C4-2B (cell line): ENCODE measurements at regions not wholly inside any gene's neighbourhood (a gene's known extent, or its start where the extent isn't known, plus 50 kb on each side); places are given as distances from the start of the nearest gene placed in this dataset.

Experiments
- H3K27ac ChIP-seq: fragments of 450-650 bp; 2 replicates; pipeline ENCODE4 v1.5.1; 2017
- CTCF ChIP-seq: fragments of 450-650 bp; conservative IDR thresholded peaks from 2 replicates; pipeline ENCODE4 v1.5.1; 2017; ENCODE audit warnings: mild to moderate bottlenecking
- ZFX ChIP-seq: fragments of 450-650 bp; IDR thresholded peaks from 2 replicates; pipeline ENCODE4 v1.6.1; 2017

DNA sequence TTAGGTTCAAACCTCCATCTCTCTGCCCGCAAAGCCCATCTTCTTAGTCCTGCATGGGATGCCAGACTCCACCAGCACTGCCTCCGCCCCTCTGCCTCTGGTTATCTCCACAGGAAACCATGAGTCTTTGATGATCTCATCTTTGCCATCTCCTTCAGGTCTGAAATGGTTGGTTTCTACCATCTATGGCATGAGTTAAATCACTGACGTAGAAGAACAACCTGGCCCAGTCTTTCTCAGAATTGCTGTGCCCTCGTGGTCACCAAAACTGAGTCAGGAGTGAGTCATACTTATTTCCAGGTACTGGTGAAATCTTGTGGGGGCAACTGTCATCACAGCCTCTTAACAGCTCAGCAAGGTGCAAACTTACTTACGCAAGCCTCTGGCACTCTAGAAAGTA is 468.7 kb upstream of the C16orf82 start:
- no peak overlapping the region for H3K27ac ChIP-seq
- TF ChIP-seq CTCF = no peak
- TF ChIP-seq ZFX = no peak

DNA sequence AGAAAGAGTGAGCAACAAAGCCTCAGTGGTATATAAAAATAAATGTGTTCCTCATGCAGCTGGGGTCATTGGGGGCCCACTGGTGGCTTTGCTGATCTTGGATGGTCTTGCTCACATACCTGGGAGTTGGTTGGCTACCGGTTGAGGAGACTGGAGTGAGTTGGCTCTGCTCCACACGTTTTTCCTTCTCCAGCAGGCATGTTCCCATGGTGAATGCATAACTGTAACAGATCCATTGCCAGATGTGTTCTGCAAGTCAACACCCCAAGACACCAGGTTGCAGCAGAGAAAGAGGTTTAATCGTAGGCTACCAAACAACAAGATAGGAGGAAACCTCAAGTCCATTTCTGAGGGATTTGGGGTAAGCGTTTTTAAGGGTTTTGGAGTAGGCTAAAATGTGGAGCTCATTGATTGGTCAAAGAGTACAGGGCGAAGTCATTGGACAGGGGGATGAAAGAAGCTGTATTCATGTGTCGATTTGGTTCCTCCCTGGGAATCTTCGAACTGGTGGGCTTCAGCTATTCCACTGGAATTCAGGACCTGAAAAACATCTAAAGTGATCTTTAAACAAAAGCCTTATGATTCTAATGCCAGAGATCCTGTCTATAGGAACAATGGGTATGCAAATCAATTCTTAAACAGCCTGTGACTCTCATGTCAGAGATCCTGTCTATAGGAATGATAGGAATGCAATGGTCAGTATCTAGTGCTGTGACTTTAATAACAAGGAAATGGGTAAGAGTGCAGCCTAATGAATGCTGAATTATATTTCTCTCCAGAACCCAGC is 467.5 kb upstream of the C16orf82 start:
- H3K27ac ChIP-seq = no peak overlapping the region
- no peak for TF ChIP-seq CTCF
- TF ChIP-seq ZFX = no peak

- no peak overlapping the region for H3K27ac ChIP-seq
Observed at GRCh38 chr16:26599785-26600104, 467.0 kb upstream of the C16orf82 start.

DNA sequence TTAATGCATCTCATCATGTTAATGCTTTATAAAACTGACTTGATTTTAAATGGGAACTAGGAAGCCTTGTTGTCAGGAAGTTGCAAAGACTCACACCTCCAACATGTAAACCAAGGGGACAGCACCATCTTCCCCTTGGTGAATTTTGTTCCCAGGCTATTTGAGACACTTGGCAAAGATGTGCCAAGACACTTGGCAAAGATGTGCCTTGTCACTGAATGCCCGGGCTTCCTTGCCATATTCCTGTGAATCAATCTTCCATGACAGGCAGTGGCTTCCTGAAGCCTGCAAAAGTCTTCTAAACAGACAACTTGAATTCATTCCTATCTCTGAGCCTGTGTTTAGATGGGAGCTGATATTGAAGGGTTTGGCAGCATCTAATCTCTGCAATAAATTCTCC is 465.4 kb upstream of the C16orf82 start:
- TF ChIP-seq ZFX = no peak
- no peak for TF ChIP-seq CTCF
- no peak overlapping the region for H3K27ac ChIP-seq

More at GRCh38 chr16:26599785-26600104, 467.0 kb upstream of the C16orf82 start:
- TF ChIP-seq CTCF = no peak

- TF ChIP-seq ZFX = no peak
- TF ChIP-seq CTCF = no peak
- H3K27ac ChIP-seq = no peak overlapping the region
Observed at GRCh38 chr16:26605626-26606271, 461.0 kb upstream of the C16orf82 start.

- TF ChIP-seq ZFX (no peak), CTCF (no peak)
- H3K27ac ChIP-seq = no peak overlapping the region
Observed at GRCh38 chr16:26606381-26607150, 460.2 kb upstream of the C16orf82 start.
